GM12875 (cell line): ENCODE measurements at regions not wholly inside any gene's neighbourhood (a gene's known extent, or its start where the extent isn't known, plus 50 kb on each side); places are given as distances from the start of the nearest gene placed in this dataset.

ENCODE experiments used
- H3K4me3 ChIP-seq: one replicate; pipeline ENCODE4 v1.5.1; 2011; ENCODE audit warnings: low read depth, low read length, control low read depth
- TF ChIP-seq, protein P1 (sequence below): IDR thresholded peaks from 2 replicates; pipeline ENCODE4 v1.5.1; 2011; ENCODE audit warnings: low read depth, mild to moderate bottlenecking, control low read depth, inconsistent platforms, low read length, moderate library complexity, borderline replicate concordance; ENCODE audit not compliant: insufficient read depth

DNA sequence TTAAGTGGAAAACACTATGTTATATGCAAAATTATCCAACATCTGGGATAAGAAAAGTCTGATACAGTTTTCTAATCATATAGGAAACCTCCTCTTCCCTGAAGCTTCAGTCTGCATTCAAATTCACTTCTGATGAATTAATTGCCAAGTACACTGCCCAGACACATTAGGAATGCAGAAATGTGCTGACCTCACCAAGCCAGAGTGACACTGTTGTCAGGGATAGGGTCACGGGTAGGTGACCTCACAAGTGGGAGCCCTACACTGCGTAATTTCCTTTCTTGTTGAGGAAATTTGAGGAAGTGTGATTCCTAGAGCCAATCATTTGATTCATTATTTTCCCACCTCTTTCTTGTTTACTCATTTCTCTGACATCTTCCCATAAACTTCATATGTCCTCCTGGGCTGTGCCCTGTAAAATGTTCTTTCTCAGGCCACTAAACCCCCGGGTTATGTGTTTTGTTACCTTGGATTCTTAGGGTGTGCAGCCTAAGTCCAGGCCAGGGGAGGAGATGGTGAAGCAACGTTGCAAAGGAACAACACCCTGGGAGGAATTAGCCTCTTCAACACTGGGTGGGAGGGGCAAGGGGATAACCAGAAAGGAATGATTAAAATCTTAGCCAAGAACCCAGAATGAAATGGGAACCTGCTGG is 411.9 kb downstream of the MTRR start:
- H3K4me3 ChIP-seq, result no peak overlapping the region
- TF ChIP-seq, protein P1, sequence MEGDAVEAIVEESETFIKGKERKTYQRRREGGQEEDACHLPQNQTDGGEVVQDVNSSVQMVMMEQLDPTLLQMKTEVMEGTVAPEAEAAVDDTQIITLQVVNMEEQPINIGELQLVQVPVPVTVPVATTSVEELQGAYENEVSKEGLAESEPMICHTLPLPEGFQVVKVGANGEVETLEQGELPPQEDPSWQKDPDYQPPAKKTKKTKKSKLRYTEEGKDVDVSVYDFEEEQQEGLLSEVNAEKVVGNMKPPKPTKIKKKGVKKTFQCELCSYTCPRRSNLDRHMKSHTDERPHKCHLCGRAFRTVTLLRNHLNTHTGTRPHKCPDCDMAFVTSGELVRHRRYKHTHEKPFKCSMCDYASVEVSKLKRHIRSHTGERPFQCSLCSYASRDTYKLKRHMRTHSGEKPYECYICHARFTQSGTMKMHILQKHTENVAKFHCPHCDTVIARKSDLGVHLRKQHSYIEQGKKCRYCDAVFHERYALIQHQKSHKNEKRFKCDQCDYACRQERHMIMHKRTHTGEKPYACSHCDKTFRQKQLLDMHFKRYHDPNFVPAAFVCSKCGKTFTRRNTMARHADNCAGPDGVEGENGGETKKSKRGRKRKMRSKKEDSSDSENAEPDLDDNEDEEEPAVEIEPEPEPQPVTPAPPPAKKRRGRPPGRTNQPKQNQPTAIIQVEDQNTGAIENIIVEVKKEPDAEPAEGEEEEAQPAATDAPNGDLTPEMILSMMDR, result no peak

DNA sequence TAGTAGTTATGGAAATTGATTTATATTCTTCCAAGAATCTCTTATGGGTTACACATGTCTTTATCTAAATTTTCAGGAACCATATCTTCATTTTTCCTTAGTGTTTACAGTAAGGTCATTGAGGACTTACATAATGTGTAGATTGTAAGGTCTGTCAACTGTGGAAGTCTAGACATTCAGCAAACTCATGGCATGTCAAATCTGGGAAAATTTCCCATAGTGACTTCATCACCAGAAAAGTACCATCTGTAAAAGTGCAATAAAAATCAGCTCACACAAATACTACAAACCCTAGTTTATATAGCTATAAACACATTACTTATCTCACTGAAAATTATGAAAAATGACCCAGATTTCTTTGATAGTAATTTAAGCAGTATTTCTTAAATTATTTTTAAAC is 419.4 kb downstream of the MTRR start:
- H3K4me3 ChIP-seq, result no peak overlapping the region
- TF ChIP-seq, protein P1, result no peak

DNA sequence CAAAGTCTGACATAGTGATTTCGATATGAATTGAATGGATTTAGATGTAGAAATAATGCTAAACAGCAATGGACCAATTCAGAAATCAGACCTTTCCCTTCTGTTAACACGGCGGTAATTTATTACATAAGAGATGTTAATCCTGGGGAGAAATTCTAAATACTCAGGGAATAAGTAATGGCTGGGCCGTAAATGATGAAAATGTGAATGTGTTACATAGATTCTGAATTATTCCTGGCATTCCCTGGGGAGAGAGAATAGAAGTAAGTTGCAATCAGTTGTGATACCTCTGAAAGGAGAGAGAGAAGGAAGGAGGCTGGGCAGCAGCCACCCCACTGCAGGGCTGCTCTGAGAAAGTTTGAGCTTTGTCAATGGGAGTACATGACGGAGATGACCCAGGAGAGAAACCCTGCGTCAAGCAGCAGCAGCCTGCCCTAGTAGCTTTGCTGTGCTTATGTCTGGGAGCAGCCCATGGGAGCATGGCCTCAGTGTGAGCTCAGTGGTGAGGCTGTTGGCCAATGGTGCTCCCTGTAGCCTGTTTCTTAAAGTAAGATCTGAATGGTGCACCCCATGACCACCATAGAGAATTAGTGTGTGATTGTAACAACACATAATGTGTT is 420.1 kb downstream of the MTRR start:
- H3K4me3 ChIP-seq, result no peak overlapping the region
- TF ChIP-seq, protein P1, result no peak

DNA sequence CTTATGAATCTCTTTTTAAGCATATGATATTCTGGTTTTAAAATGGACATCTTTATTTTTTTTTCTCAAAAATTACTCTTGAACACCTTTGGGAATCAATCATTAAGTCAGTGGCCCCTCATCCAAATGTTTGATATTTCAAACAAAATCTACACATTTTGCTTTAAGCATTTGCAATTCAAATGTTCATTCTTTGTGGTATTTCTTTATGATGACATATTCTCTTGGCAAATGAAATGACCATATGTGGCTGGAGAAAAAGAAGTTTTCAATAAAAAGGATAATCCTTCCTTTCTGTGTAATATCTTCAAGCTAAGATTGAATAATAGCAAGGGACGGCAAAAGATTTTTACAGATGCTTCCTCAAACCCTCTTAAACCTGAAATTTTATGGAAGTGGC is 420.8 kb downstream of the MTRR start:
- TF ChIP-seq, protein P1, result no peak
- no peak overlapping the region for H3K4me3 ChIP-seq

DNA sequence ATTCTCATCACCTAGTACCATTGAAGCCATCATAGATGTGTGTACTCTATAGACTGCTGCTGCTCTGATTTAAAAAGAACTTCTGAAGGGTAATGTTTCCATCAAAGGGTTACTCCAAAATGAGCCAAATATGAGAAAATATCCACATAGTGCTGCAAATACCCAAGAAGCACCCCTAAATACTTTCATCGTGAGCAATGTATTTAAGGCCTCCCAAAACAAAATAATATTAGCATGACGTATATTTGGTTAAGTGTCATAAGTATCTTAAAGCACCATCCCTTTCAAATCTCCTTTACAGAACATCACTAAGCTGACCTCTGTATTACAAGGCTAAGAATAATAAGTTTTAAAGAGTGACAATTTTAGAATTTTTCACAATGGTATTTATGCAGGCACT is 421.8 kb downstream of the MTRR start:
- TF ChIP-seq, protein P1, result no peak
- no peak overlapping the region for H3K4me3 ChIP-seq

DNA sequence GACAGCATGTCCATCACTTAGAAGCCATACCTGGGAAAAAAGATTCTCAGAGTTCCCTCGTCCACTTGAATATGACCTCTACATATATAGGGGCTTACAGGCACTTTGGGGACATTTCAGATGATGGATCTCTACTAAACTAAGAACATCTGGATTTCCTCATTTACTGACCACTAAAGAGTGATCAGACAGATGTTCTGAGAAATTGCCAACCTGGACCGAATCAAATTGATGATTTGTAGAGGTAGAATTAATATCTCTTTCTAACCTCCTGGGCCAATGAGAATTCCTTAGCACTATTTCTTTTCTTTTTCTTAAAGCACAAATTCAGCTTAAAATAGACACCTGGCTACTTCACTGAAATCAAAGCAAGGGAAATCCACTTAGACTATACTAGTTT is 422.7 kb downstream of the MTRR start:
- TF ChIP-seq, protein P1, result no peak

DNA sequence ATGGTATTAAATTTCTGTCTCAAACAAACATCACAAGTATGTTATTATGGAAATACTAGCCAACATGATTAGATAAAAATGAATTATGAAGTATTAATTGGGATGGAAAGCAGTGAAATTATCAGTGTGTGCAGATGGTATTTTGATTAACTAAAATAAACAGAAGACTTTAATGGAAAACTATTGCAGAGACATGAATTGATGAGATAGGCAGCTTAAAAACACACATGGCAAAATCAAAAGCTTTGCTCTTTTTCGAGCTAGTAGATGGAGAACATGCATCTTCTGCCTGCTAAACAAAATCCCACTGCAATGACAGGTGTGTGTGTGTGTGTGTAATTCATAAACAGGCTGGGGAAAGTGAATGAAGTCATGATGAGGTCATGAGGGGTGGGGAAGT is 426.2 kb downstream of the MTRR start:
- H3K4me3 ChIP-seq, result no peak overlapping the region
- TF ChIP-seq, protein P1, result no peak

More for the DNA sequence above, 422.7 kb downstream of the MTRR start:
- no peak overlapping the region for H3K4me3 ChIP-seq
